Stimulated activated CD8-positive, alpha-beta memory T cell treated with anti-CD3 and anti-CD28 coated beads, Interleukin-4, amount 100 ng/mL, for 4 hours (primary cell): ENCODE measurements at regions not wholly inside any gene's neighbourhood (a gene's known extent, or its start where the extent isn't known, plus 50 kb on each side); places are given as distances from the start of the nearest gene placed in this dataset.

Experiments used
- DNase-seq, 2 donors: peaks; one replicate each; pipeline ENCODE4 v3.0.0-alpha.2; 2020; ENCODE audit warnings: low read depth in 2 of 2, low spot score in 1 of 2

DNA sequence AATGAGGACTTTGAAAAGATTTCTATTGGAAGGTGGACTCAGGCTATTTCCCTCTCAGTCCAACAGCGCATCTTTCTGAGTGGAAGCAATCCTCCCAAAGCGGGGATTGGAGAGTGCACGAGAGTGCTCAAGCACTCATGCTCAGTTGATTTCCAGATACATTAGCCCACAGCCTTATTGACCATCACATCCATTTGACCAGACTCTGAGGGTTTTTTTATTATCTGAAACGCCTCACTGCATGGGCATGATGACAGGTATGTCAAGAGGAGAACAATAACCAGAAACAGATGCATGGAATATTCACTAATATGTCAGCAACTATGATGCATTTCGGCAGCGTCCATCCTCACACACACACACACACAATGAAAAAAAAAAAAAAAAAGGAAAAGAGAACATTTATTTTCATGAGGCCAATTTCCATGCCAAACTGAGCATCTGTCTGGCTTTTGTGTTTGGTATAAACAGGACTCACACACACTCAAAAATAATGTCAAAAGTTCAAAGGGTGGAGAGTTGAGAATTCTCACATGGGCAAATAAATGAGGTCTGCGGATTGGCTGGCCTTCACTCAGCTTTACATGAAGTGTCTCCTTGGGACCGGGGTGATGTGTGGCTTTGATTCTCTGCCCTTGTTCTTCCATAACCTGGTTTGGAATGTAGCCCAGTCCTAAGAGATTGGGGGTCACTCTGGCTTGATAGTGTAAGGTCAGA, 371.6 kb downstream of the MCTP2 start:
- DNase-seq: no peak

DNA sequence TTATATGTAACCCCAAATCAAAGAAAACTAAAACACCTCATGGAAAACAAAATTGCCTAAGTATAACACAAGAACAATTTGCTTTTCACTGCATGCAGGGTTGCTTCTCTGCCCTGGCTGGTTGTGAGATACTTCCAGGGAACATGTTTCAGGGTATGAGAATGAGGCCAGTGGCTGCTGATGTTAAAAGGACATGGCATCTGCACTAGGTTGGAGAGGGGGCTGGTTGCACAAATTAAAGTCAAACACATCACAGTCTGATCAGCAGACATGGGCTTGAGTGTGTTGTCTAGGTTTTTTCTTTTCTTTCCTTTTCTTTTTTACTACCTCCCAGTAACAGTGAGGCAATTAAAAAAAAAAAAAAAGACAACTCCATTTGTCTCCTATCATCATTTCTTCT, 374.9 kb downstream of the MCTP2 start:
- DNase-seq: no peak

DNA sequence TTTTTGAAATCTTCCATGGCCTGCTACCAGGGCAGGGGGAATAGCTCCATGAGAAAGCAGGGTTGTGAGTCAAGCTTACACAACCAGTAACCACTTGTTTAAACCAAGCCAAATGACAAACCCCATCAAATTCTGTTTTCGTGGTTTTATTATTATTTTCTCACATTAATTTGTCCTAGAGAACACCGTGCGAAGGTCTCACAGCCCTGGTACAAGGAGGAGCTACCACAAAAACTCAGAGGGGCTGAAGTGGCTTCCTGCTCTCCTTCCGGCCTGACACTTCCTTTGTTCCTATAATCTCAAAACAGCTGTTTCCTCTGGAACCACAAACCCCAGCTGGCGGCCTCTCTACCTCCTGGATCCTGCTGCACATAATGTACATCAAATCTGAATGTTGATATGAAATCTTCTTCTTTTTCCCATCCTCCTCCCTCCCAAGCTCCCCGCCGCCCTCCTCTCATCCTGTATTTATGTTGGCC, 375.9 kb downstream of the MCTP2 start:
- DNase-seq: no peak

DNA sequence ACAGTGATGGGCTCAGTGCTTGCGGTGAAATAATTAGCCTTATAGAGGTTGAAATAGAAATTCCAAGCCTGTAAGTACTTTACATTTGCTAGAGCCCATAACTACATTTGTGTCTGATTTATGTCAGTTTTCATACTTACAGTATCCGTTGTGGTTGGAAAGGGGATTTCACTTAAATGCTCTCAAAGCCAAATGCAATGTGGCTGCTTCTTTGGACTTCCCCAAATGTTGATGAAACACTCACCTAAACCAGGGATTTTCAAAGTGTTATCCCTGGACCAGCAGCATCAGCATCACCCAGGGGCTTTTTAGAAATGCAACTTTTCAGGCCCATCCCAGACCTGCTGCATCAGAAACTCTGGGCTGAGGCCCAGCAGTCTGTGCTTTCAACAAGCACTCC, 378.7 kb downstream of the MCTP2 start:
- no peak for DNase-seq

DNA sequence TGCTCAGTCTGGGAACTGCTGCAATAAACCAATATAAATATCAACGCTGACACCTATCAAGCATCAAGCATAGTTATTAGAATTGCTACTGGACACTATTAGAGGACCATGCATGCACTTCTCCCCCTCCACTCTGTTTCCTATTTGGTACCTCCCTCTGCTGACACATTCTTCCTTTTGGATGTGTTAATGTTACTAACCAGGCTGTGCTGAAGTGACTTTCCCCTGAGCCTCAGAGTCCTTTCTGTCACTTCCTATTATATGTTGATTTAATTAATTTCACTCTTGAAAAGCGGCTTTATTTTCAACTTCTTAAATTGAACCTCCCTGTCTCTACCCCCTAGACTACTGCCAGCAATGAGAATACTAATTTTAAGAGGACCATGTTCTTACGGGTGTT, 379.1 kb downstream of the MCTP2 start:
- no peak for DNase-seq

DNA sequence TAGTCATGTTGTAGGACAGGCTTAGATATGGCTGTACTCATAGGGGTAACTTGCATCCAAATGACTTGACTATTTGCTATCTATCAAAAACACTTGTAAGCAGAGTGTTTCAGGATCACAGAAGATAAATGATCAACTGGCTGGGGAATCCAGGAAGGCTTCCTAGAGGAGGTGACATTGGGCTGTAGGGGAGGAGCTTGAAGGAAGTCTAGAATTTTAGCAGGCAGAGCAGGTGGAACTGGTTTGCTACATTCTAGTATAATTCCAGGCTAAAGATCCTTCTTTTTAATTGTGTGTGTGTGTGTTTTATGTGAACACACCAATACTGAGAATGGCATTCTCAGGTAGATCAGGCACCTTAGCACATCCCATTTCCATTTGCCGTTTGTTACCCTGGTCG, 380.3 kb downstream of the MCTP2 start:
- DNase-seq: no peak

DNA sequence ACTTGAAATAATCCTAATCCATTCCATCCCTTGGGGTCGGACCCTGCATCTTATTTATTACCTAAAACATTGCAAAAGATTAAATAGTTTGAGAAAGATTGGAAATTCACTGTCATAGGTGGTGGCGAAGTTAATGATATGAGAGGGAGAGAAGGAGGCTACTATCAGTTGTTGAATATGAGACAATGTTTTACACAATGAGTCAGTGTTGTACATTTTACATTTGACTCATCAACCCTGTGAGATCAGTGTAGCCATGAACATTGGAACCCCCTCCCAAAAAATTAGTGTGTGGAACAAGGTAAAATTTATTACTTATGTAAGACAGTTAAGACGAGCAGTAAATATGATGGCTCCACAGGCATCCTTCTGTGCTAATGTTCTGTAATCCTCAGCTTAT, 384.3 kb downstream of the MCTP2 start:
- no peak for DNase-seq

DNA sequence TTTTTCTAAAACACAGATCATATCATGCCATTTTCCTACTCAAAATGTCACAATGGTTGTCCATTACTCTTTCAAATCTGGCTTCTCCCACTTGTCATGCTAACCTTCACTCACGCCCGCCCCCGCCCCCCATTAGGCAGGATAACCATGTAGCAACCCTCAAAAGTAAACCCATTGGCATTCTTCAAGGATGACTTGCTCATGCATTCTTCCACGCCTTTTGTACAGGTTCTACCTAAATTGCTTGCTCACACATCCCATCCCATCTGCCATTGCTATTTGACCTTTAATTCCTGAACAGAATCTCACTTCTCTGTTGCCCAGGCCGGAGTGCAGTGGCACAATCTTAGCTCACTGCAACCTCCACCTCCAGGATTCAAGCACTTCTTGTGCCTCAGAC, 389.3 kb downstream of the MCTP2 start:
- no peak for DNase-seq

DNA sequence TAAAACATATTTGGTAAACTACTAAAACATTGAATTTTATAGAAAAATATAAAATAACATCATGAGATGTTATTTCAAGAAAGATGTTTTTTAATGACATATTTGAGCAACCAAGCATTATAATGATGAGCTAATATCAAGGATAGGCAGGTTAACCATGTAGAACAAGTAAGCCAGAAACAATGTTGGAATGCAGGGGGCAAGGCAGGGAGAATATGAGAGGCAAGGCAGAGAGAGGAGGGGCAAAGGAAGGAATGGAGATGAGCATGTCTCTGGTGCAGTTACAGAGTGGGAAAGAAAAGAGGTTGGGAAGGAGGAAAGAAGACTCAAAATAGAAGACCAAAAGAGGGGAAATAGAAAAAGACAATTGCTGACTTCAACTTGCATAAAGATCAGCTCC, 390.4 kb downstream of the MCTP2 start:
- DNase-seq: no peak

DNA sequence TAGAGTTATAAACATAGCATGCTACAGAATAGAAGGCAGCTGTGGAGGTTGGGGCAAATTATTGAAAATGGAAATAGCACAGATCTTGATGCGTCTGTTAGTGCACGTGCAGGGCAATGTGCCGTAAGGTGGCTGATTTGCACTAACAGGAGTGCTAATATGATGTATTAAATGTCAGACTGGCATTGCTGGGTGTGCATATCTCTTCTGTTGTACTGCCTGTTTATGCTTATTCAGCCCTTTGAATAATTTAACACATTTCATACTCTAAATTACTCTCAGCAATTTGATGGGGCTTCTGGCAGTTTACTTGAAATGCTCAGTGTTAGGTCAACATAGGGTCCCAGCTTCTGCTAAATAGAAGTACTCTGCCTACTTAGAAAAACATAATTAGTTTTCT, 395.6 kb downstream of the MCTP2 start:
- DNase-seq: no peak

DNA sequence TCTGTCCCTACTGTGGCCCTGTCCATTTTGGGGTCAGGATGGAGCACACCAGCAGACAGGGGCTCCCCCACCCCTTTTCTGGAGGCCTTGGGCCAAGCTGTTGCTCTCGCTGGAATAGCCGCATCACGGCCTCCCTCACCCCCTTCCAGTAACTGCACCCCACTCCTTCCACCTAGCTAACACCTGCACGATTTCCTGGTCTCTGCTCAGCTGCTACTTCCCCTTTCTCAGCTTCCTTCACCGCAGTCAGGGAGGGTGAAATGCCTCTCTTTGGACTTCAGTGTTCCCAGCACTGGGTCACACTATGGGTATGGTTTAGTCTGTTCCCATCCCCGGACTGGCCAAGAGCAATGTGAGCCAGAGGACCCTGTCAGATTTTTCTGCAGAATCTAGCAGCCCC, 400.2 kb downstream of the MCTP2 start:
- DNase-seq: no peak

DNA sequence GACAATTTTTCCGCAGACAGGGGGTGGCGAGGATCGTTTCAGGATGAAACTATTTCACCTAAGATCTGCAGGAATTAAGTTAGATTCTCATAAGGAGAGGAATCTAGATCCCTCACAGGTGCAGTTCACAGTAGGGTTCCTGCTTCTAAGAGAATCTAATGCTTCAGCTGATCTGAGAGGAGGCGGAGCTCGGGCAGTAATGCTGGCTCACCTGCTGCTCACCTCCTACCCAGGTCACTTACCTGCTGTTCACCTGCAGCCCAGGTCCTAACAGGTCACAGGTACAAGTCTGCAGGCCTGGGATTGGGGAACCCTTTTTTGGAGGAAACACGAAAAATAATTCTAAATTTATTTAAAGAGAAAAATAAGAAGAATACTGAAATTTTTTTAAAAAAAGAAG, 406.8 kb downstream of the MCTP2 start:
- no peak for DNase-seq

DNA sequence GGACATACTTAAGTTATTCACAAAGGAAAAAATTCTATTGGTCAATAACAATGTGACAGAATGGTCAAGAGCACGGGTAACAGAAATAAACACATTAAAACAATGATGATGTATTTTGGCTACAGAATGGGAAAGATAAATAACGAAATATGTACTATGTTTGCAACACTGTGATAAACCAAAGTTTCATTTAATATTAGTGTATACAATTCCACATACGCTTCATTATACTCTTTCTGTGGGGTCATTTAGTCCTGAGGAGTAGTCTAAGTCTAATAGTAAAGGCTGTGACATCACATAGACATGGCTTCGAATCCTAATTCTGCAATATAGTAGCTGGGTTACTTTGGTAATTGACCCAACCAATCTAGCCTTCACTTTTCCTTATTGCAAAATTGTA, 408.3 kb downstream of the MCTP2 start:
- DNase-seq: no peak

DNA sequence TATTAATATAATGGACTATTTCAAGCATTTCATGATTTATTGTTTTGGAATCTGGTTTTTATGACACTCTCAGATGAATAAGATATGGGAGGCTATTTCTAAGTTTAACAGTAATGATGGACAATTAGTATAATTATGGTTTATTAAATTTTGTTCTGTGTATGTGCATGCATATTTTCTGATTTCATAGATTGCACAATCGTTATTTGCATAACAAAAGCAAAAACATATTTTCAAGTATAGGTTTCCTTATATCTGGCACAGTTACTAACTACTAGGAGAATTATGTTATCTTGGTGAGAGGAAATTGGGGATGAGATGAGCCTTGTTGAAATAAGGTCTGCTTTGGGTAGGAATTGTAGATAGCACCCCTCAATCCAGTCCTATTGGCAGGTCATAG, 413.1 kb downstream of the MCTP2 start:
- DNase-seq: no peak

DNA sequence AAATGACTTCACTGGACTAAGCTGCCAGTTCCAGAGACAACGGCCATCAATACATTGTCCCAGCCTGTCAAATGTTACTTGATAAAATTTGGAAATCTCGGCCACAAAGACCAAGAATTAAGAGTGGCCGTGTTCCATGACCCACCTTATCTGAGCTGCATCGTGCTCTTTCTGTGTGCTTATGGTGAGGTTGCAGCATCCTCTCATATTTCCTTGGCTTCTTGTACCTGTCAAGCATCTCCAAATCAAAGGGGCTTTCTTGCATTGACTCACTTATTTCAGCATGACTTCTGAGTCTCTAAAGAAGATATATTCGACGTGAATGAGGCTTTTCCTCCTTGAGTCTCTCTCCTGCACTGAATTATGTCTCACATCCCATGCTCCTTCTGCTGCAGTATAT, 421.7 kb downstream of the MCTP2 start:
- DNase-seq: no peak

DNA sequence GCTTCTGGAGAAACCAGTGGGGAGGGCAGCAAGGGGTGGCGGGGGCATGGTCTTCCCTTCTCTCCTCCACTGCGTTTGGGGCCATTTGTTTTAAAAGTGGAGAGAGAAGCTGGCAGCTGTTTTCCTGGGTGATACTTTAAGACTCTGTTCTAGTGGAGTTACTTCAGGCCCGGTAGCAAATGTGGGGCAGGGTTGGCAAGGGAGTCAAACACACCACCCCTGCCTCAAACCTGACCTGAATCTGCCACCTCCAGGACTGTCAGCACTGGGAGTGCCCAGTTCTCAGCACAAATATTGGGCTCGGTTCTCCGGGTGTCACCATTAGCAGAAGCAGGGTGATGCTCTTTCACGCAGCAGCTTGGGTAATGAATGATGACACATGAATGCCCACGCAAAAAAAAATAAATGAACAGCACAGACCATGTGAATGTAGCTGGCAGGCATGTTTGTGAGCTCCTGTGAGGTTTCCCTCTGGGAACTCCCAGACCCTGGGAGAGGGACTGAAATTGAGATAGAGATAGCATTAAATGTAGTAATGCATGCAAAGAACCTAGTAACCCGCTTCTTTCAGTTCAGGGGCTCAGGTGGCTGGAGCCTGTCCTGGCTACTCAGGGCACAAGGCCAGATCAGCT, 424.0 kb downstream of the MCTP2 start:
- DNase-seq: no peak

DNA sequence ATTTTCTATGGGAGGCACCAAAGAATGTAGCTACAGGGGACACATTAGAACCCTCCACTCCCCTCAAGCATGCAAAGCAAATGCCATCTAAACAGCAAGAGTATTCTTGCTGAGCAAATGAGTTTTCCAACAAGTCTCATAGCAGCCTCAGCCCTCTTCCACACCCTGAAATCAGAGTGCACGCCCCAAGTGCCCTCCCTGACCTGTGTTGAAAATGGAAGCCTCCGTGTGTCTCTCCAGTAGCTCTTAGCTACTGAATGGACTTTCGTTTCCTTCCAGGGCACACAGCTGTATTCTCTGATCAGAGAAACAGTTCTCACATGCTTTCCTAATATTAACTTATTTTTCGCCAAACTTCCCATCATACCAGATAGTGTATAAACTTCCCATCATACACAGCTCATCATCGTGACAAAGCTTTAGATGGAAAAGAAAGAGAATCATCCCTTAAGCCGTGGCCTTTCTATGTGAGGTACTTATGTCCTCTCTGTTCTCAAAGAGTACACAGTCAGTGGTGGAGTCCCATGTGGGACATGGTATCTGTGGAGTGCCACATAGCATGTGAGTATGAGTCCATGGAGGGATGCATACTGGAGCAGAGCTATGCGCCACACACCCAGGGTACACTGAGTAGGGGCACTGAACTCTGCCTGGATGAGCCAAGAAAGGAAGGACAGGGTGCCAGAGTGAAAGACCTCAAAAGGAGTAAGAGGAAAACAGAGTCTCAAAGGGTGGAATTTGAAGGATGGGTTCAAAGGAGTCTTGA, 434.5 kb downstream of the MCTP2 start:
- DNase-seq: no peak

DNA sequence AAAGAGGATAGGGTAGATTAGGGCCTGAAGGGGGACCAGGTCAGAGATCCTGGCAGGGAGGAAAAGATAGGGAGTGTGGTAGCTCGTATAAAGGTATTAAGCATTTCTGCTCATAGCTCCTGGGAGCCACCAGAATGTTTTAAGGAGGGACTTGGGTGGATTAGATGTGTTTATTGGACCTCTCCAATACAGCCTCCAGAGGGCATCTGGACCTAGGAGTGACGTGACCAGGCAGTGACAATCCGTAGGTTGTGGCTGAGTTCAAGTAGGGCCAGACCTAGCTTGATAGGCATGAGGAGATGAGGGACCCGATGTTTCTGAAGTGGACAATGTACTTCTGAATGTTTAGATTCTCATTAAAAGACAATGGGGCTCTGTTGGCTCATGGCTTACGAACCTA, 435.2 kb downstream of the MCTP2 start:
- no peak for DNase-seq

DNA sequence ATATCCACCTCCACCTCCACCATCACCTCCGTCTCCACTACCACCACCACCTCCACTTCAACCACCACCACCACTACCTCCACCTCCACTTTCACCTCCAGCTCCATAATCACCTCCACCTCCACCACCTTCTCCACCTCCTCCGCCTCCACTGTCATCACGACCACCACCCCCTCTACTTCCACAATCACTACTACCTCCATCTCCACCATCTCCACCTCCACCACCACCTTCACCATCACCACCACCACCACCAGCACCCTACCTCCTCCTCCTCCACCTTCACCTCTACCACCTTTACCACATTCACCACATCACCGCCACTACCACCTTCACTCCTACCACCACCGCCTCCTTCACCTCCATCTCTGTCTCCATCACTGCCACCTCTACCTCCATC, 435.7 kb downstream of the MCTP2 start:
- DNase-seq: no peak

DNA sequence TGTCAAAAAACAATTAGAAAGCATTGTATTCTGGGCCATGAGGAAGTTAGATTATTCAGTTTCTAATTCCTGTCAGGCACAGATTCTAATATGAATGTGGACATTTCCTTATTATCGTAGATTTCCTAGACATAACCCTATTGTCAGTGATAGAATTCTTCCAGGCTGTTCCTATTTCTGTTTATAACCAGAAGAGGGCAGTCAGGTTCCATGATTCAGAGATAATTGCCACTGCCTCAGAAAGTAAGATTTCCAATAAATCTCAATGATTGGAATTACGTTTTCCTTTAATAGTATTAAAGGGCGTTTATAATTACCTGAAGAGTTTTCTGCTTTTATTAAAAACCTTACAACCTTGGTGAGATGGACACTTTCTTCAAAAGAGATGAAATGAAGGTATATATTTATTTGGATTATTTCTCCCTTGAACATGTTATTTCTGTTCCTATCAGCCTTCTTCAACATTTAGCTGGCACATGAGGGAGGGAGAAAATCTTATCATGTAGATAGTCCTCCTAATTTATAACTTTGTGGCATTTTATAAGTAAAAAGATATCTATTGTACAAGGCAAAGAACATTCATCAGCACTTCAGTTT, 439.2 kb downstream of the MCTP2 start:
- no peak for DNase-seq

DNA sequence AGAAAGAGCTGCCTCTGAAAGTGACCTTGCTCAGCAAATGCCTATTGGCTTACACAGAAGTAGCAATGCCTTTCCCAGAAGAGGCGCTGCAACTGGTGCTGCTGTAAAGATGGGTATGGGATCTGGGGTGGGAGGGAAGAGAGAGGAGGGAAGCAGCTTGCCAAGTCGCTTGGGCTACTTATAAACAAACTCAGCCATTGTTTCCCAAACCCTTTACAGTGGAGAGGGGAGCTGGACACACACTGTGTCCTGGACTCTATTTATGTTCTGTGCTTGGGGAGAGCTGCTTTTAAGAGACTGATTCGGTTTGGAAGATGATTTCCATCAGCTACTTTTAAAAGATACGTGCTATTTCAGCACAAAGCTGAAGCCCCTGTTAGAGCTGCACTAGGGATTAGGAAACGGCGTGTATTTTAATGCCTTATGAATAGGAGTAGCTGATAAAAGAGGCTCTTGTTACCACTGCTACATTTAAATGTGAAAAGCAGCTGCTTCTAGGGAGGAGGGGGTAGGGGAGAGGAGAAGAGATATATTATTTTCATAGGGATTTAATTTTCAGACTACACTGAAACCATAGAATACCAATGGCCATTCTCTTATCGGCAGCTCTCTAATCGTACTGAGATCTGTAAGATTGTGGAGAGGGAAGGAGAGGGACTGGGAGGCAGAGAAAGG, 440.6 kb downstream of the MCTP2 start:
- DNase-seq: no peak
